NCI-H1930 (cell line): ENCODE measurements at regions not wholly inside any gene's neighbourhood (a gene's known extent, or its start where the extent isn't known, plus 50 kb on each side); places are given as distances from the start of the nearest gene placed in this dataset.
"Not testable (repeated sequence)": the region's sequence is repeated elsewhere in the genome, so short reads cannot be mapped to it uniquely, and the experiment has no call there.

ENCODE experiments used
- DNase-seq, 2 experiments: peaks; one replicate each; lab custom pipeline; 2025; lab: John Stamatoyannopoulos, UW

GRCh38 chrX:38940547-38940946 lies 139.3 kb downstream of the MID1IP1 start:
- DNase-seq: no peak

- no peak for DNase-seq
Measured at GRCh38 chrX:38941675-38942074, 140.4 kb downstream of the MID1IP1 start.

GRCh38 chrX:38943120-38943519 lies 141.9 kb downstream of the MID1IP1 start:
- no peak for DNase-seq

- DNase-seq: no peak
Measured at GRCh38 chrX:38948046-38948445, 146.8 kb downstream of the MID1IP1 start.

- DNase-seq: no peak
Measured at GRCh38 chrX:38954520-38954919, 153.3 kb downstream of the MID1IP1 start.

GRCh38 chrX:38959736-38960135 lies 158.5 kb downstream of the MID1IP1 start:
- no peak for DNase-seq

- no peak for DNase-seq
Measured at GRCh38 chrX:38960137-38960536, 158.9 kb downstream of the MID1IP1 start.

GRCh38 chrX:38961936-38962335 lies 160.7 kb downstream of the MID1IP1 start:
- no peak for DNase-seq

- not testable (repeated sequence) for DNase-seq
Measured at GRCh38 chrX:38963244-38963643, 162.0 kb downstream of the MID1IP1 start.

- no peak for DNase-seq
Measured at GRCh38 chrX:38965888-38966287, 164.6 kb downstream of the MID1IP1 start.

GRCh38 chrX:38968344-38969216 lies 167.3 kb downstream of the MID1IP1 start:
- no peak for DNase-seq

- DNase-seq: no peak
Measured at GRCh38 chrX:38970074-38970473, 168.8 kb downstream of the MID1IP1 start.

GRCh38 chrX:38970845-38971244 lies 169.6 kb downstream of the MID1IP1 start:
- DNase-seq: no peak

- no peak for DNase-seq
Measured at GRCh38 chrX:38973322-38973721, 172.1 kb downstream of the MID1IP1 start.

- DNase-seq: no peak
Measured at GRCh38 chrX:38974542-38974941, 173.3 kb downstream of the MID1IP1 start.

GRCh38 chrX:38975368-38975942 lies 174.2 kb downstream of the MID1IP1 start:
- DNase-seq: no peak

- no peak for DNase-seq
Measured at GRCh38 chrX:38982370-38982769, 181.1 kb downstream of the MID1IP1 start.

- no peak for DNase-seq
Measured at GRCh38 chrX:38982843-38983242, 181.6 kb downstream of the MID1IP1 start.

- DNase-seq: no peak
Measured at GRCh38 chrX:38985375-38985774, 184.1 kb downstream of the MID1IP1 start.

GRCh38 chrX:38985945-38986344 lies 184.7 kb downstream of the MID1IP1 start:
- DNase-seq: no peak

- DNase-seq: no peak
Measured at GRCh38 chrX:38986586-38986985, 185.3 kb downstream of the MID1IP1 start.

GRCh38 chrX:38987198-38987651 lies 186.0 kb downstream of the MID1IP1 start:
- DNase-seq: no peak

- no peak for DNase-seq
Measured at GRCh38 chrX:38988301-38988700, 187.0 kb downstream of the MID1IP1 start.
